ENCODE measurements at regions not wholly inside any gene's neighbourhood (a gene's known extent, or its start where the extent isn't known, plus 50 kb on each side); places are given as distances from the start of the nearest gene placed in this dataset.
"Not testable (repeated sequence)": the region's sequence is repeated elsewhere in the genome, so short reads cannot be mapped to it uniquely, and the experiment has no call there.

- not testable (repeated sequence) for TF ChIP-seq POLR2A, CTCF, POLR2AphosphoS5 (IDR thresholded peaks at IDR 0.05)
Observed at GRCh38 chr7:51369228-51369627, 52.6 kb upstream of the COBL start.

All from breast epithelium (tissue), 3 donors.